ENCODE measurements at regions not wholly inside any gene's neighbourhood (a gene's known extent, or its start where the extent isn't known, plus 50 kb on each side); places are given as distances from the start of the nearest gene placed in this dataset.
A peak's percentile ranks its signal among the peaks of the same experiment; 100 is the strongest.

DNA sequence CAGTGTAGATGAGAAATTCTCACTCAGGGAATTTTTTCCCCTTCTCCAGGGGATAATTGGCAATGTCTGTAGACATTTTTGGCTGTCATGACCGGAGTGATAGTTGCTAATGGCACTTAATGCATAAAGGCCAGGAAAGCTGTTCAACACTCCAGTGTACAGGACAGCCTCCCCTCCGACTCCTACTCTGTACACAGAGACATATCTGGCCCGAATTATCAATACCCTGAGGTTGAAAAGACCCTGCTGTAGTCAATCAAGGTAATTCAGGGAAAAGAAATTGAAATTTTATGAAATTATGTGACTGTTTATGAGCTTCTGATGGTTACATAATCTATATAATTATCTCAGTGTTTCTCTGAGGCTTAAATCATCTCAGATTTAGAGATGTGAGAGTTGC, 720.7 kb downstream of the OLFM4 start:
- DNase-seq = no peak

DNA sequence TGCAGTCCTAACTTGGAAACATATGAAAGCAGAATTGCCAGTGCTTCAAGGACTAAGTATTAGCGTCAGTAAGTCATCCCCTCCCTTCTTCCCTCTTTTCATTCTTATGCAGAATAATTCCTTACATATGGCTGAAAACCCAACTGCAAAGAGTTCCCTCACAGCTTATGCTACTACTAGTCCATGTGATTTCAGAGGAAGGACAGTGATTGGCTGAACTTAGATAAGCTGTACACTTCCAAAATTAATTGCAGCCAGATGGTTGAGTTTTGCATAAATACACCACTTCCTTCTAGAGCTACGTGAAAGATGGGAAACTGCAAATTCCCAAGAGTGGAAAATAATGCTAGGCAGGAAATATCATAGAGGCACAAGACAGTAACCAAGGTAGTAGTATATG, 730.4 kb downstream of the OLFM4 start:
- no peak for DNase-seq

DNA sequence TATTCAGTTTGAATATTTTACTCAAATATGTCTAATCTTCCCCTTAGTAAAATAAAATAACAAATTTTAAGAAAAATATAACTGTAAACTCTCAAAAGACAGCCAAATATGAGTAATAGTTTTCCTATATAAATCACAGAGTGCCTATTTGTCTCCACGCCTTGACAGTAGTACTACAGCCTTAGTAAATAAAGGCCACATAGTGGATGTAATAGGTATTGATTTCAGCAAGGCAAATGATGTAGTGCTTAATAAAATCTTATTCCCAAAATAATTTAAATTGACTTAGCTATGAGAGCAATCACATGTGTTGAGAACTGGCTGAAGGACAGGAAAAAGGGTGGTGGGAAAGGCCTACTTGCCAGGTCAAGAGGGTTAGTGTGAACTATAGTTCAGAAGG, 747.2 kb downstream of the OLFM4 start:
- DNase-seq = no peak

DNA sequence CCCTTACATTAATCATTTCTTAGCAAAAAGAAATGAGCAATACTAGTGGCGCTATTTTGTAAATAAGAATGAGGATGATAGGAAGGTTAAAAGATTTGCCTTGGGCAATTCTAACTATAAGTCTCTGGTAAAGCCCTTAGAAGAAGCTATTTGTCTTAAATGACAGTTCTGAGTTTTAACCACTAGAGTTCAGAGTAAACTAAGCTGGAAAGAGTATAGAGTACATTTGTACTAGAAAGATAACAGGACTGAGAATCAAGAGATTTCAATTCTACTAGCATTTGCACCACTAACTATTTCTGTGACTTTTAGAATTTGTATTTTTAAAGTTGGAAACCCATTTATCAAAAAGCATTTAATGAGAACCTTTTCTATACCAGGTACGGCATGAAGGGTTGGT, 750.3 kb downstream of the OLFM4 start:
- DNase-seq = no peak

DNA sequence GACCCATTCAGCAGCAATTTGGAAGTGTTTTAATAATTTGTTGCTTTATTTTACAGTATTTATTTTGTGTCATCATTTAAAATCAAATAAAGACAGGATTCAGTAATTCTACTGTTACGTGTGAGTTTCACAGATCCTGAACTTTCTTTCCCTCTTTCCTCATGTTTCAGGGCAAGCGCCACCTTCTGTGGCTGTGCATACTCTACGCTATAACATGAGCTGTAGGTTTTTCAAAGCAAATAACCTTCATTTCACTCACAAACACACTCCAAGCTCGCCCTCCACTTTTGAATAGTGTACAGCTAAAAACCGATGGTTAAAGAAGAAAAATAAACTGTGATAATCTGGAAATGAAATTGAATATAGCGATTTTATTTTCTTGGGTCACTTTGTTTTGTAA, 753.3 kb downstream of the OLFM4 start:
- DNase-seq = no peak

DNA sequence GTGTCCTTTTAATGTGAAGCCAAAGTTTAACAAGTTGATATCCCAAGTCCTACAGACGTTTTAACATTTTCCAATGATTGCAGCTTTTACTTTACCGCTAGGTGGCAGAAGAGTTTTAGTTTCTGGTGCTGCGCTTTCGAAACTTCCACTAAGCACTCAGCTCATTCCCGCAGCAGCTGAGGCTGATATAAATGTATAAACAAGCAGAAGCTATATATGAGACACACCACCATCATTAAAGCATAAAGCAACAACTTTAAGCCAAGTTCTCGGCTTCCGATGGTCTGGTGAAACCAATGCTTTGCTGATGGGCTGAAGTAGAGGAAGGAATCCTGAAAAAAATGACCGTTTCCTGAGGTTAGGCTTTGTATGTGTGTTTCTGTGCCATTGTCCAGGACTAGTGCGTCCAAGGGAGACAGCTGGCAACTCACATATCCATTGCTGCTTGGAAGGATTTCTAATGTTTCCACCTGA, 753.9 kb downstream of the OLFM4 start:
- peak; percentile 54 for DNase-seq

DNA sequence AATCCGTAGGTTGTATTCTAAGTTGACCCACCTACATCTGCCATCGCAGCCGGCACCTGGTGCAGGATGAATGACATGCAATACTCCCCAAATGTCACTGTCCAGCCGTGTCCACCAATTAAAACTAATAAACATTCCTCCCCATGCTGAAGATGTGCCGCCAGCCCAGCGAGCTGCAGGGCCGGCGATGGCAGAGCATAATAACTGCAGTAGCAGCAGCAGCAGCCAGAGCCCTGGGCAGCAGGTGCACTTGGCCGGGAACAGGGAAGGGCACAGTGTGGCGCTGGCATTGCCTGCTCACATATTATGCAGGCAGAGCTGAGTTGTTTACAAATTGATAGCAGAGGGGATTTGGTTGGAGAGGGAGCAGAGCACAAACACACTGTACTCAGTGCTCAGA, 754.9 kb downstream of the OLFM4 start:
- DNase-seq = no peak

DNA sequence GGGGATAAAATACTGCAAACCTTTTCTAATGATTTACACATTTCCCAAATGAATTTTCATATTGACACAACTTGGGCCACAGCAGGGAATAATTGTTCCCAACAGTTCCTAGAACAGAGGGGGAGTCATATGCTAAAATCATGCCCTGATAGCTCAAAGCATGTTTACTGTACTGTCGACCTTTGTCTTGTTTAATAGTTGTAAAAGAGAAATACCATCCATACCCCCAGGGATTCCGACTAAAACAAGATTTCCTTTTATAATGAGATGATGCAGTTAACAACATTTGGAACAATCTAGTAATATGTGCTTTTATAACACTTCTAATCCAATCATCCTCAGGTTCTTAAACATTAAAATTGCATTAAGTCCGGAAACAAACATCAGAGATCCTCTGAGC, 759.7 kb downstream of the OLFM4 start:
- DNase-seq = no peak

DNA sequence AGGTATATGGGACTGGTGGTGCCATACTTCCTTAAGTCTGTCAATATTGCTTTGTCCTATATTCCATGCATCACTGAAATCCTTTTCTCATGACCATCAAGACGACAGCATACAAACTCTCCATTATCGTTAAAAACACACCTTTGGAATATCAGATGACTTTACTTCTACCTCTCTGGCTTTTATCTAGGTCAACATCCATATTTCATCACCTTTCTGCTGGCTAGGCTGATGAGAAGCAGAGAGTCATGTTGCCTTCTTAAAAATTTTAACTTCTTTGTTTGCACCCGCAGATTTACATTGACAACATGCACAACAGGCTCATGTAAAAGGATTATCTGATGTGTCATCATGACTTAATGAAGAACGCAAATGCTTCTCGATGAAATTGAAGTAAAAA, 771.4 kb downstream of the OLFM4 start:
- DNase-seq = no peak

DNA sequence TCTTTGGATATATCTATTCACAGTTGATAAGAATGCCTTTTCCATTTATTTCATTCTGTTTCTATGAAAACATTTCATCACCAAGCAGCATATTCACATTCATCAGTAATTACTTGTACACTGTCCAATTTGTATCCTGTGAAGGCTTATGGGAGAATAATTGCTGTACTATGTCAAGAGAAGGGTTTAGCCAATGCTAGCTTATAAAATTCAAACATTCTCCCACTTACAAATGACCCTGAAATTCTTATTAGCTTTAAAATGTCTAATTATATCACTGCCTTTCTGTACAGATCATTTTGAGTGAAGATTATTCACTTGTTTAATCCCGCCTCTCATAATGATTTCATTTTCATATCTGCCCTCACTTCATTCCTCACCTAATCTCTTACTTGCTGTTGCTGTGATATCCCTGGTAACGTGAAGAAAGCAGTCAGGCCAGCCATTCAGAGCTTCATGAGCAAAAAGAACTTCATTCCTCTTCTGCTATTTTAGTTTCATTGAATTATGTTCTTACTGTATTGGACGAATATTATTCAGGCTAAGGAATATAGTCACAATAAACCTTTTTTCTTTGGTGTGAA, 778.7 kb downstream of the OLFM4 start:
- no peak for DNase-seq

DNA sequence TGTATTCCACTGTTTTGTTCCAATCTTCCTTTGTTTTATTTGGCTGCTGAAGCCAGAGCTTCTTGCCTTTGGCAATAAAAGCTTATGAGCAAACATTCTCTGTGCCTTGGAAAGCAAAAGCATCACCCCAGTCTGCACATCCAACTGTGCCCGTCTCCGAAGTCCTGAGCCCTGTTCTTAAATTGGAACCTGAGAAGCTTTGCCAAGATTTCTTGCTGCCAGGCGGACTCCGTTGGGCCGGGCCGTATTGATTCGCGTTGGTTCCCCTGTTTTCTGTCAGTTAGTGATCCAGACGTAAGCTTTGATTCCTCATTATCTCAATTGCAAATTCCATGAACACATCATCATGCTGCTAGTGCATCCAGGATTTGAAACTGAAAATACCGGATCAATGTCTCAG, 793.0 kb downstream of the OLFM4 start:
- no peak for DNase-seq

DNA sequence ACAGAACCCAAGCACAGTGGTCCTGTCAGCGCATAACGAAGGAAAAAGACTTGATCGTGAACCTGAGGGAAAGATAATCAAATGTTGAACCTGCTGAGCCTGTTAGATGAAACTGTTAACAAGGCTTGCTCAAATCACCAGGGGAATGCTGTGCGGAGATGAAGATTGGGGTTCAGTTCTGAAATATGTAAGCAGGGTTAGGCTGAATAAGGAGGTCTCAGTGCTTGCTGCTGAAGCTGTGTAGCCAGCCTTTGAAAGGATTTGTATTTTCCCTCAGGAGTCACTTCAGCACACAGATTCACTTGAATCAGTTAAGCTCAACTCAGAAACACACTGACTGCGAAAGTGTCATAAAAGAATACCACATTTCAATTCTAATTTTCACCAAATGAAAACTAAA, 793.5 kb downstream of the OLFM4 start:
- DNase-seq = no peak

DNA sequence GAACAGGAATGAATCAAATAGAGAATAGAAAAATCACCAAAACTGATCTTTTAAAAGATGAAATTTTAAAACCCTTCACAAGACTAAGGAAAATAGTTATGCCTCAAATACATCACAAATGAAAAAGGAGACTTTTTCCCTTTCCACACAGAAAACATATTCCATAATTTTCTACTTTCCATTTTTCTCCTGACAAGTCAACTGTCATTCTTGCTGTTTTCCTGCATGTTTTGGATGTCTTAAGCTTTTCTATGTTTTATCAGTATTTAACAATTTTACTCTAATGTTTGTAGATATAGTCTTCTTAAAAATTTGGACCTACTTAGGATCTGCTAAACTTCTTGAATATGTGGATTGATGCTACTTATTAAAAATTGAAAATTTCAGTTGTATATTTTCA, 810.8 kb downstream of the OLFM4 start:
- no peak for DNase-seq

DNA sequence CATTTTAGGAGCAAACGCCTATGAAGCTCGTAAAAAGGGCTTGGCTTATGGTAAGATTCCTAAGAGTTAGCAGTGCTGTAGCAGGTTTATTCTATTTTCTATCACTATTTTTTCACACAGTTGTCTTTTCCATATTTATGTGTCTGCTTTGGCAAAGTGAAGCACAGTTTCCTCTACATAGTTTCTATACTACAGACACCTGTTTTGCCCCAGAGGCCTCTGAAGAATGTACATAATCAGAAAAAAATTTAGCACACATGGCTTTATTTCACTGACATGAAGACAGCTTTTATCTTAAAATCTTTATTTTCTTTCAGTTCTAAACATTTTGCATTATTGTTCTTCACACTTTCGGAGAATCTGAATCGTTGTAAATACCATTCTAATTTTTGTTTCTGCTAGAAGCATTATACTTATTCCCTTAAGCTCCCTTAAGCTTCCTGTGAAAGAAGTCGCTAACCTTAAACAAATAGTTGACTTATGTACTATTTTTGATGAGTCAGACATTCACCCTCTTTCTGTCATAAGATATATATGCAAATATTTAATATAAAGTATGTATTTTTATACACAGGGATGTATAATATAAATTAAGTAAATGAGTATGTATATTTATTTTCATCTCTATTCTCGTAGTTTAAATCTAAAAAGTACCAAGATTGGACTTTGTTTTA, 816.0 kb downstream of the OLFM4 start:
- no peak for DNase-seq

DNA sequence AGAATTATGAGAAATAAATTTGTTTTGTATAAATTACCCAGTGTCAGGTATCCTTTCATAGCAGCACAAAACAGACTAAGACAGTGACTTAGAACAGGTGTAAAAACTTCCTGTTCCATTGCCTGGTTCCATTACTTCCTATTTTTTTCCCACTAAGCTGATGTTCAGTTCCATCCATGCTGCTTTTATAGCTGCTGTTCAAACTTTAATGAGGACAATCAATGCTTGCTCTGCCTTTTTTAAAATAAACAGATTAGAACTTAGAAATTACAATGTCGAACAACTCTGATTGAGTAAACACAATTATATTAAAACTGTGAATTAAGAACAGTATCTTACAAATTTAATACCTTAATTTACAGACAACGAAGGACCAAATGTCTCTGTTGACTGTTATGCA, 818.9 kb downstream of the OLFM4 start:
- DNase-seq = no peak

DNA sequence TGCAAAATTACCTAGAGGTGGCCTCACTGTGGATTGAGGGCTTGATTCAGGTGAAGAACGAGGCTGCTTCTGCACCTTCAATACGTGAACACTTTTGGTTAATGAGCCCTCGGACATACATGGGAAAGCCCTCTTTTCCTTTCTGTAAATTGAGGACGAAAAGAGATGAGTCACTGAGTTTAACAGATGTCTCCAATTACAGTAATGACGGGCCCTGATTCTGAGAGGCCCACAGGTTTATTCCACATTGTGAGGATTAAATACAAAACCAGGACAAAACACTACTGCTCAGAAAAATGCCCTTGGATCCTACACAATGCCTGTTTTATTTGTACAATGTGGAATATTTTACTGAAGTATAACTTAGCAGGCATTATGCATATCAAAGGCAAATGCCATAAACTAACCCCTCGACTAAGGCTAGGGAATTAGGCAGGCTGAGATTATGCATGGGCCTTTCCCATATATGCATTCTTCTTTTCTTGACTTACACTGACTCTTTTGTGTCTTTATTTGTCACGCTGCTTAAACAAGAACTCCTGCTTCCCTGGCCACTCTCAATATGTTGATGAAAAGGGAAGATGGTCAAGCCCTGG, 819.9 kb downstream of the OLFM4 start:
- no peak for DNase-seq

DNA sequence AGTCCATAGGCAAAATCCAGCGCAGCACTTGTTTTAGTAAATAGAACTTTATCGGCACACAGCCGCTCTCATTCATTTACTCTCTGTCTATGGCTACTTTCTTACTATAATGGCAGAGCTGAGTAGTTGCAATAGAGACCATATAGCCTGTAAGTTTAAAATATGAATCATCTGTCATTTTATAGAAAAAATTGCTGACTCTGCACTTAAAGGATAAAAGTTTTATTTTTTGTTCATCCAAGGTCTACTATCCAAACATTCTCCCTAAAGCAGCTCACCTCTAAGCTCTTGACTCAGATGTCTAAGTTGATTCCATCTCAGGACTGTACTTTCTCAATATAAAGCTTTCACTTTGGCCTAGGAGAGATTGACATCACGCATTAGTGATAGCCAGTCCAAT, 825.7 kb downstream of the OLFM4 start:
- no peak for DNase-seq

DNA sequence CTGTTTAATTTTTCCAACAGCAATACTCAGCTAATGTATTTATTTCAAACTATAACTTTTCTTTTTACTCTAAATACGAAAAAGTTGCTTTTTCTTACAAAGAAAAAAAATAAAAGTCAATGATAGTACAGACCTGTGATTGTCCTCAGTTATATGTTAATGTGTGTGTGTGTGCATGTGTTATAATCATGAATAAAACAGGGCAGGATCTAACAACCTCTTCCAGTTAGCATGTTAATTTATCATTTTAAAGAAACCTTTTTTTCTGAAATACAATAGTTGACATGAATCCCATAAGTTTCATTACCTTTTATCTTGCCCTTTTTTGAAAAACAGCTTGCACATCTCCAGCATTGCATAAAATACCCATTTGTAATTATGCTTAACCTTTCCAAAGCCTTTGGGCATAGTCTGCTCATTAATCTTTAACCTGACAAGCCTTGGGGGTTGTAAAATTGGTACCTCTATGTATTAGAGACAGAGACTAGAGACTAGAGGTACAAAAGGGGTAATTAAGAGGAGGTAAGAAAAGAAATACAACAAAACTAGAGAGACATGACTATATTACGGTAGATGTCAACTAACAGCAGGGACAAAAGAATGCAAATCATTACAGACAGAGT, 828.1 kb downstream of the OLFM4 start:
- DNase-seq = no peak

DNA sequence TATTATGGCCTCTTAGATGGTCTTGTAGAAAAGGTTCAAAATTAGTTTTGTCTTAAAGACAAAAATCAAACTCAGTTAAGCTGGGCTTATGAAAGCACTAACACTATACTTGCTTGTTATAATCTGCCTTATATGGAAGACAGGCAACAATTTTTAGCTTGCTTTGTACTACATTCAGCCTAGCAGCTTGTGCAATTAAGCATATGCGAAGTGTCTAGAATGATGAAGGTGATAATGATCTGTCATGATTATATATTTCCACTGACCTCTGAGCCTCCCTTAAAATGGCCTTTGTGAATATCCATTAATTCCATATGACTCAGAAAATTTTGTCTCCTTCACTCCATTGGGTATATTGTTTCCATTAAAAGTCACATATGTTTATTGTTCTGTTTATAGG, 834.9 kb downstream of the OLFM4 start:
- DNase-seq = no peak

DNA sequence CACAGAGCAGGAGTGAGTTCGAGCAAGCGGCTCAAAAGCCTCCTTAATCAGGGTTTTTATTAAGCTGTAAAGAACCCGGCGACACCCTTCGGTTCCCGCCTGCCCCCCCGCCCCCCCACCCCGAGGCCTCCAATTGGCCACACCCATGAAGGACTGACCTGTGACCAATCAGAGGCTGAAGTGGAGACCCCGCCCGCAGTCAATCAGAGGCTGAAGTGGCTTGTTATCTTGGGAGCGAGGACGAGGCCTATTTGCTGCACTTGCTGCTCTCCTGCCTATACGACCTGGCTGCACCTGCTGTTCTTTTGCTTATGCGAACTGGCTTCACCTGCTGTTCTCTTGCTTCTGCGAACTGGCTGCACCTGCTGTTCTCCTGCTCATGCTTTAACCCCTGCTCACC, 844.9 kb downstream of the OLFM4 start:
- no peak for DNase-seq

DNA sequence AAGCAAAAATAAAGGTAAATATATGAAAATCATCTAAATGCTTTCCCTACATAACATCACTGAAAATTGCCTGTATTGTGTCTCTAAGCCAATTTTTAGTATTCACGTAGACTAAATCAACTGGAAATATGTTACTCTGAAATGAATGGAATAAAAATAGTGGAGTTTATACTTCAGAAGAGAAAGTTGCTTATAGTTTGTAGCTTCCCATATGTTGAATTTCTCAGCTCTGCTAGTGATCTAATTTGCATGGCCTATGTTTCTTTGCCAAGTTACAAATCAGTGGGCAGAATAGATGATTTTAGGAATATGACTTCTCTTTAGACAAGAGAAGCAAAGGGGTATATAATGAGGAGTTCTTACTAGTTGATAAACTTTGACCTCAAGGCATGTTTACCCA, 850.2 kb downstream of the OLFM4 start:
- no peak for DNase-seq

DNA sequence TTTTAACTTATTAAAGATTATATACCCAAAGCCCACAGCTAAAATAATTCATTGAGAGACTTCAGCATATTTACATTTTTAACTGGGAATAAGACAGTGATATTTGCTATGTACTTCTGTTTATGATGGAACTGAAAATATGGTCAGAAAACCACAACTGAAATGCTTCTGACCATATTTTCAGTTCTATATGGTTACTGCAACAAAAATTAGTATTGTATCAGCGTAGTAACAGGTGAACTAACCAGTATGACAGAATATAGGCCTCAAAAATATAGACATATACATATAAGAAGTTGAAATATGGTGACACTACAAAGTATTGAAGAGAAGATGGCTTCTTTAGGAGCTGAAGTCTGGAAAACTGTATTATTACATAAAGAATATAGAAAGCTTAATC, 857.4 kb downstream of the OLFM4 start:
- DNase-seq = no peak

DNA sequence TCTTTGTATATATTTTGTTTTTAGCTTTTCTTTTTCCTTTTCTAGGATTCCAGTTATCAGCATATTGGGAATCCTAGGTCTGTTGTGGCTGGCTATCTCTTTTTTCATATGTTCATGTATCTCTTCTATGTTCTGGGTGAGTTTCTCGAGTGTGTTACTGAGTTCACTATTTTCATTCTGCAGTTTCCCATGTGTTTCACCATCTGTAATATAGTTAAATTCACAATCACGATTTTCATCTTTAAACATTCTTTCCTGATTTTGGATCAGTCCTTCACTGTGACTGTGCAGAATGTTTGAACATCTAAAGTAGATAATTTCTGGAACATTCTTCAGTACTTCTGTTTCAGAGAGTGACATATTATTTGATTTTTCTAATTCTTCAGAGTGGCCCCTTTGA, 862.1 kb downstream of the OLFM4 start:
- no peak for DNase-seq

DNA sequence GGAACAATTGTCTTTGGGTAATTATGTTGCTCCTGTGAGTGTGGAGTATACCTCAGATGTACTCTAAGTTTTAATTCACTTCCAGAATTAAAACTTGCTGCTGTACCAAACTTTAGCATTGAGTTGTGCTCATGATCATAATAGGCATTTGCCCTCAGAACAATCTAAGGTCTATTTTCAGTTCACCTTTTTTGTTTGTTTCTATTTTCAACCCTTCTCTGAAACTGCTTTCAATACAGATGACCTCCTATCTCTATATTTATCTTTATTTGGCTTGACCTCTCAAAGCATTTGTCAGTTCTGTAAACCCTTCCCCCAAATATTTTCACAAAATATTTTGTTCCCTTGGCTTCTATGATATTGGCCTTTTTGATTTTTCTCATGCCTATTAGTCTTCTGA, 873.0 kb downstream of the OLFM4 start:
- no peak for DNase-seq

All from hematopoietic multipotent progenitor cell treated with erythropoietin and hydrocortisone succinate and interleukin-3 and kit ligand, for 8 days (in vitro differentiated cells).